Ovary (tissue), 7 donors: ENCODE measurements at regions not wholly inside any gene's neighbourhood (a gene's known extent, or its start where the extent isn't known, plus 50 kb on each side); places are given as distances from the start of the nearest gene placed in this dataset.

Experiments
- DNase-seq, 5 donors: peaks; one replicate each; pipeline ENCODE4 v3.0.0-alpha.2; 2019 to 2020
- H3K27ac ChIP-seq, 2 donors: fragments of 200-600 bp; one replicate each; pipeline versions ENCODE4 v1.5.1 to v1.8.0; 2019 to 2022
- H3K27me3 ChIP-seq: fragments of 200-600 bp; one replicate; pipeline ENCODE4 v1.8.0; 2022
- H3K36me3 ChIP-seq: fragments of 200-600 bp; sonication (generic); one replicate; pipeline ENCODE4 v1.5.1; 2019
- H3K4me1 ChIP-seq: one replicate; pipeline ENCODE4 v1.8.1; 2013; ENCODE audit warnings: mild to moderate bottlenecking, moderate library complexity; ENCODE audit not compliant: insufficient read depth
- H3K4me3 ChIP-seq: fragments of 200-600 bp; sonication (generic); one replicate; pipeline ENCODE4 v1.5.1; 2017
- H3K9me3 ChIP-seq, 2 donors: fragments of 200-600 bp in 1 of 2; sonication (generic) in 1 of 2; one replicate each; pipeline versions ENCODE4 v1.5.1 to v1.8.1; 2013 to 2019; ENCODE audit warnings: mild to moderate bottlenecking in 1 of 2, moderate library complexity in 1 of 2
- EP300 ChIP-seq: sonication (generic); formaldehyde crosslinking; IDR thresholded peaks from one replicate; pipeline ENCODE4 v1.6.1; 2017; ENCODE audit warnings: antibody characterized with exemption
- POLR2A ChIP-seq: fragments of 450-650 bp; IDR thresholded peaks from one replicate; pipeline ENCODE4 v1.6.1; 2017; ENCODE audit warnings: antibody characterized with exemption, mild to moderate bottlenecking, moderate library complexity
- WGBS, 3 donors: extraction: QIAGEN DNeasy Blood & Tissue Kit in 1 of 3; methylation state at CpG; one replicate each; pipeline versions ENCODE4 v1.1.5 to v1.1.7; 2013 to 2017; 5-methylcytosine and 5-hydroxymethylcytosine counted together
- intact Hi-C, 4 donors: fragments of 100-400 bp; cut with DNase I; formaldehyde crosslinking; loops; one replicate each; pipeline versions ENCODE4 v1.11.0 to v1.15.1; 2022 to 2023
- TF ChIP-seq, protein P1 (sequence below), 3 donors: fragments of 450-650 bp in 2 of 3; fragments of 200-600 bp in 1 of 3; IDR thresholded peaks; one replicate each; pipeline versions ENCODE4 v1.5.1 to v1.8.0; 2016 to 2022; ENCODE audit warnings: antibody characterized with exemption in 3 of 3, mild to moderate bottlenecking in 1 of 3
- donor health status: DM: no; HTN: no; CAD: no; lungs with moderate emphysema.
- donor health status: DM: no; HTN: no; CAD: no.
- donor health status: Bipolar disorder and iron deficiency.
- donor health status: DM: no; HTN: no; CAD: no.
- donor health status: DM: yes; HTN: yes; CAD: no.

DNA sequence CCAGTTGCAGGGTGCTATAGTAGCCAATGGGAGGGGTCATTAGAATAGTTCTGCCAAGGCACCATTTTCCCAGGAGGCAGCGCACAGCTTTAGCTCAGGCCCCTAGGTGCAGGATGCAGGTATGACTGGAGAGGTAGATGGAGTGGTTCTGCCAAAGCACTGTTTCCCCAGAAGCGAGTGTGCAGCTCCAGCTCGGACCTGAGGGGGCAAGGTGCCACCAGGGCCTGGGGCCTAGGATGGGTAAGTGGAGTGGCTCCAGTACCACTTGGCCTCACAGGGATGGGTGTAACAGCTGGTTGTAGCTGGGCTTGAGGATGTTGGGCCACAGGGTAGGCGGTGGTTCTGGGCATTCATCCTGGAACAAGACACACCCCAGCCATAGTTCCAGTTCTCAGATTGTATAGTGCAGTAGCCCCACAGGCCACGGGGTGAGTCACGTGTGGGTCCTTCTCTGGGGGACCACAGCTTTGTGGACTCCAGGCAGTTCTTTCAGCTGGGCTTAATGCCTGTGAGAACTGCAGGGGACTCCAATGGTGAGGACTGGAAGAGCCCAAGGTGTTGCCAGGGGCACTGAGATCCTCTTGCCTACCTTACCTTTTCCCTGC lies 185.5 kb upstream of the ANKH start:
- TF ChIP-seq, protein P1, sequence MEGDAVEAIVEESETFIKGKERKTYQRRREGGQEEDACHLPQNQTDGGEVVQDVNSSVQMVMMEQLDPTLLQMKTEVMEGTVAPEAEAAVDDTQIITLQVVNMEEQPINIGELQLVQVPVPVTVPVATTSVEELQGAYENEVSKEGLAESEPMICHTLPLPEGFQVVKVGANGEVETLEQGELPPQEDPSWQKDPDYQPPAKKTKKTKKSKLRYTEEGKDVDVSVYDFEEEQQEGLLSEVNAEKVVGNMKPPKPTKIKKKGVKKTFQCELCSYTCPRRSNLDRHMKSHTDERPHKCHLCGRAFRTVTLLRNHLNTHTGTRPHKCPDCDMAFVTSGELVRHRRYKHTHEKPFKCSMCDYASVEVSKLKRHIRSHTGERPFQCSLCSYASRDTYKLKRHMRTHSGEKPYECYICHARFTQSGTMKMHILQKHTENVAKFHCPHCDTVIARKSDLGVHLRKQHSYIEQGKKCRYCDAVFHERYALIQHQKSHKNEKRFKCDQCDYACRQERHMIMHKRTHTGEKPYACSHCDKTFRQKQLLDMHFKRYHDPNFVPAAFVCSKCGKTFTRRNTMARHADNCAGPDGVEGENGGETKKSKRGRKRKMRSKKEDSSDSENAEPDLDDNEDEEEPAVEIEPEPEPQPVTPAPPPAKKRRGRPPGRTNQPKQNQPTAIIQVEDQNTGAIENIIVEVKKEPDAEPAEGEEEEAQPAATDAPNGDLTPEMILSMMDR (IDR thresholded peaks at IDR 0.05) = no peak
- no peak for TF ChIP-seq EP300
- no peak for TF ChIP-seq POLR2A
- WGBS, 3 donors = 87 to 95% (median 93%) methylated on average over 6 of the region's 6 CpGs
- H3K27me3 ChIP-seq = no peaks in the 10 kb centered on the region
- H3K27ac ChIP-seq = no peak overlapping the region
- H3K36me3 ChIP-seq = no peaks in the 10 kb centered on the region
- H3K4me3 ChIP-seq = no peak overlapping the region
- DNase-seq = no peak
- no peaks in the 10 kb centered on the region for H3K4me1 ChIP-seq
- H3K9me3 ChIP-seq = no peaks in the 10 kb centered on the region
- intact Hi-C loops = no loop called here

DNA sequence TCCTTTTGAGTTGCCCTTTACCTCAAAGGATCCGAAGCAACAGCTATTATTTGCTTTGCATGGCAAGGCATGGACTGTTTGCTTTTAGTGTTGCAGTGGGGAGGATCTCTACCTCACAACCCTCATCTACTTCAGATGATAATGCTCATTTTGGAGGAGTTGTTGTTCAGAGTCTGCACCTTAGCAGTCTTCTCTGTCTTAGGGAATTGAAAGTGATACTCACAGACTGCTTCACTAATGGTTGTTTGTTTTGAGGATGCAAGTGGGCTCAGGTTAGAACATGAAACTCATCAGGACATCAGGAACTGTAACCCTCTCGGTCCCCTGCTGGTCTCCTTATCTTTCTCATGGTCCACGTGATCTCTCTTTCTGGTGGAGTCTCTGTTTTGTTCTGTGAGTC lies 172.9 kb upstream of the ANKH start:
- no peak overlapping the region for H3K27ac ChIP-seq
- H3K36me3 ChIP-seq = no peaks in the 10 kb centered on the region
- TF ChIP-seq EP300 = no peak
- no peak for TF ChIP-seq POLR2A
- TF ChIP-seq, protein P1 (IDR thresholded peaks at IDR 0.05) = no peak
- intact Hi-C loops = no loop called here
- H3K4me1 ChIP-seq = no peaks in the 10 kb centered on the region
- DNase-seq = no peak
- WGBS, 3 donors = 75 to 86% (median 81%) methylated on average over 3 of the region's 3 CpGs
- H3K4me3 ChIP-seq = no peak overlapping the region
- H3K27me3 ChIP-seq = no peaks in the 10 kb centered on the region
- H3K9me3 ChIP-seq = no peaks in the 10 kb centered on the region

DNA sequence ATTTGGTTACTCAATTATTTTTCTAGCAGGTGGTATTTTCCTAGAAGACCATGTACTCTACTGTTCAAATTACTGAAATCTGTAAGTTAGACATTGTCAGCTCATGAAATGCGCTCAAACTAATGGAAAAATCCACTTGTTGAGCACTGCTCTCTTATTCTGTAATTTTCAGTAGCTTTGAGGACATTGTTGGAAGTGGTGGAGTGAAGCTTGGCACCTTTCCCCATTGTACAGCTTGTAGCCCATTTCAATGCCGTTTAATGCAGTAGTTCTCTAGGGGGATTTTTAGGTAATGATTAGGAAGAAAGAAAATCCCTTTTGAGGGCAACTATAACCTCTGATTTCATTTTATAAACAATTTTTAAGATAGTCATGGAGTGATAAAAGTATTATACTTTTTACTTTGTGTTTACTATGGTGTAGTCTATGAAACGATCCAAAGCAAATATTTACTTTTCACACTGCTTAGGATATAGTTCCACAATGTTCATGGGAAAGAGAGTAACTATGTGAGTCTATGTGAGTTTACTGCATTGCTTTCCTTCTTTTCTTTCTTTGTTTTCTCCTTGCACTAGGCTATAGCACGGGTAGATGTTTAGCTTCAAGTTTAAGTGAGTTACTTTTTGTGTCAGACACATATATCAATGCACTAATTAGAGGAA lies 165.8 kb upstream of the ANKH start:
- Histone ChIP-seq H3K36me3 (no peaks in the 10 kb centered on the region), H3K4me1 (no peaks in the 10 kb centered on the region), H3K27me3 (no peaks in the 10 kb centered on the region), H3K4me3 (no peak overlapping the region), H3K9me3 (no peaks in the 10 kb centered on the region), H3K27ac (no peak overlapping the region)
- intact Hi-C loops = no loop called here
- TF ChIP-seq, protein P1 (IDR thresholded peaks at IDR 0.05) = no peak
- TF ChIP-seq POLR2A = no peak
- TF ChIP-seq EP300 = no peak
- WGBS, 3 donors = 58 to 61% (median 59%) methylated on average over 4 of the region's 4 CpGs
- DNase-seq = no peak

DNA sequence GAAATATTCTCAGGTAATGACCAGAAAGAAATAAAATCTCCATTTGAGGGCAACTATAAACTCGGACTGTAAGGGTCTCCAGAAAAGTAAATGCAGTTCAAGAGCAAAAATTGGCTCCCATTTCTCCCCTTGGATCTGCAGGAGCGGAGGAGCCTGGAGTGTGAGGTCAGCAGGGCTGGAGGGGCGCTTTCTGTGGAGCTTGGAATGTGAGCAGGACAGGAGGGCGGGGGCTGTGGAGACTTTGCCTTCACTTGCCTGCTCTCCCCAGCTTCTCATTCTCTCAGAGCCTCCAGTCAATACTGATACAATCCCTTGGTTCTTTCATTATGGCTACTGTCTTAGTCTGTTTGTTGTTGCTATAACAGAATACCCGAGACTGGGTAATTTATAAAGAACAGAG lies 162.8 kb upstream of the ANKH start:
- 80 to 88% (median 83%) methylated on average over 5 of the region's 5 CpGs for WGBS, 3 donors
- H3K27me3 ChIP-seq = no peaks in the 10 kb centered on the region
- intact Hi-C loops = no loop called here

More for the DNA sequence above, 162.8 kb upstream of the ANKH start:
- DNase-seq = no peak
- no peaks in the 10 kb centered on the region for H3K4me1 ChIP-seq
- no peaks in the 10 kb centered on the region for H3K36me3 ChIP-seq
- H3K9me3 ChIP-seq = no peaks in the 10 kb centered on the region
- no peak overlapping the region for H3K27ac ChIP-seq
- no peak overlapping the region for H3K4me3 ChIP-seq
- TF ChIP-seq EP300 (no peak), POLR2A (no peak)
- TF ChIP-seq, protein P1 (IDR thresholded peaks at IDR 0.05) = no peak
